Right hindlimb (tissue), 1 donor: ENCODE measurements at regions not wholly inside any gene's neighbourhood (a gene's known extent, or its start where the extent isn't known, plus 50 kb on each side); places are given as distances from the start of the nearest gene placed in this dataset.

ENCODE experiments used
- DNase-seq: peaks from one replicate; pipeline ENCODE4 v3.0.0-alpha.2; 2018

DNA sequence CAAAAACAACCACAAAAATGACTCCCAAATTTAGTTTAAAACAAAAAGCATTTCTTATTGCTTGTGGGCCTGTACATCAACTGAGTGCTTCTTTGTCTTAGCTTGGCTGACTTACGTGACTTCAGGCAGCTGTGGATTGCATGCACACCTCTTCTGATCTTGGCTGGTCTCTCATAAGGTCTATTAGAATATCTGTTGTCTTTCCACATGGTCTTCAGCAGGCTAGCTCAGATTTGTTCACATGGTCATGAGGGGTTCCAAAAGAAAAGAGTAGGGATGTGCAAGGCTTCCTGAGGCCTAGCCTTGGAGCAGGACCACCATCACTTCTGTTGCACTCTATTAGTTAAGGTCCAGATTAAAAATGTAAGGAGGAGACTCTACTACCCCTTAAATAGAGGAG lies 120.1 kb downstream of the LRRC70 start:
- DNase-seq: no peak

DNA sequence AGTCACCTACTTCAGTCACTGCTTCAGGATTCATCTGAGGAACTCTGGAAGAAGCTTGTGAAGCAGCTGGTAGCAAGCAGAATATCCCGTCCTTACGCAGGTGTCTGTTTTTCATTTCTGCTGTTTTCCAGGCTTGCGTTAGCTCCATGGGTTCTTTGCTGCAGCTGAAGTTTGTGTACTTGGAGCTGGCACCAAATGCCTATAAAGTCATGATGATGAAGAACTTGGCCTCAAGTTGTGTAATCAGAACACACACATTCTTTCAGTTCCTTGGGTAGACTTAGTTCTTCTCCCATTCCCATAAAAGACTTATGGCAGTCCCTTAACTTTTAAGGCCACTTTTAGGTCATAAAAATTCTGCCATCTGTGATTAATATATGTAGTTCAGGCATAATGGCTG lies 116.7 kb downstream of the LRRC70 start:
- DNase-seq: no peak

DNA sequence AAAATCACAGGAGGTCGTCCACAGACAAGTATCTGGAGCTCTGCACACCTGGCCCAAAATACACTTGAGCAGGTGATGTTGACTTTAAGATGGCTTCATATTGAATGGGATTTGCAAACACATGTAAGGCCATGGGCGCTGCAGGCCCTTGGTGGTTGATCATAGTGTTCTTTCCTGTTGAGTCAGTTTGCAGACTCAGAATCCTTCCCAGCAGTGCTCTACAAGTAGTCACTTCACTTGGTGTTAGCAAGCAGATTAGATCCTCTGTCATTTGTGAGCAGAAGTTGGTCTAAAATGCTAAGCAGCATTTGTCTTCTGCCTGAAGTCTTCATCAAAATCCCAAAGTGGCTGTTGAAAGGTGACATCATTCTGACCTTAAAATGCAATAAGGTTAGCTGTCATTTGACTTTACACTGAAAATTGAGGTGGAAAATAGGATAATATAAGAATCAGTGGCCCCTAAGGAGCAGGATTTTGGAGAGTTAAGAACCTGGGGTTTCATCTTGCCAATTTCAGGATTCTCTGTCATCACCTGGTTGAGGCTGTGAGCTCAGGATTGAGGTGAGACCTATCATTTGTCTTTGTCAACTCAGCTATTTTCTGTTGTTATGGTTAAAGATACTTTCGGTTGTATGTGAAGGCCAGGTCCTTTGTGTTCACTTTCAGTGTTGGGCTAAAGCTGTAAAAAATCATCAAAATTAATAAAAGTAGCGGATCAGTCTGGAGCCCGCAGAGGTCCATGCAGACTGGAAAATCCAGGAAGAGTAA lies 114.5 kb downstream of the LRRC70 start:
- DNase-seq: no peak

DNA sequence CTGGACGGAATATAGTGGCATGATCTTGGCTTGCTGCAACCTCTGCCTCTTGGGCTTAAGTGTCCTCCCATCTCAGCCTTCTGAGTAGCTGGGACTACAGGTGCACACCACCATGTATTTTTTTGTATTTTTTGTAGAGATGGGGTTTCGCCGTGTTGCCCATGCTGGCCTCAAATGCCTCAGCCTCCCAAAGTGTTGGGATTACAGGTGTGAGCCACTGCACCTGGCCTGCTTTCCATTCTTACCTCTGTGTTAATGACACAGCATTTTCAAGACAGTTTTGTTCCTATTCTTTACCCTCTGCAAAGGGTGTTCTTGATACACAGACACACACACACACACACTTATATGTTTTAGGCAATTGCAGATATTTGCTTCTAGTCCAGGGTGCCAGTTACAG lies 113.3 kb downstream of the LRRC70 start:
- no peak for DNase-seq

DNA sequence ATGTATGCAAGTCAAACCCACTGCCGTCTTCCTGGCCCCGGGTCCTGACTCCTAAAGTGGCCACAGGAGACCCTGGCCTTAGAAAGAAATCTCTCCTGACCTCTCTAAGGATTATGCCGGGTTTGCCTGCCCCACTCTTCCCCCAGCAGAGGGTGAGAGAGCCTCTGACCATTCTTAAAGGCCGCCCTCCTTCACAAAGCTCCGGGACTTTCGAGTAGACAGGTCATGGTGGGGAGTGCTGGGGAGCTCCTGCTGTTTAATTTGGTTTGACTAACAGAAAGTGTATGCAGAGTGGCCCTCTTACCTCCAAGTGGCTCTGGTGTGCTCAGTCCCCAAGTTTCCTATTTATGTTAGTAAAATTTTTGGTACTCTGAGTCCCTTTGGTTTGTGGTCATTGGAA lies 111.8 kb downstream of the LRRC70 start:
- DNase-seq: no peak

DNA sequence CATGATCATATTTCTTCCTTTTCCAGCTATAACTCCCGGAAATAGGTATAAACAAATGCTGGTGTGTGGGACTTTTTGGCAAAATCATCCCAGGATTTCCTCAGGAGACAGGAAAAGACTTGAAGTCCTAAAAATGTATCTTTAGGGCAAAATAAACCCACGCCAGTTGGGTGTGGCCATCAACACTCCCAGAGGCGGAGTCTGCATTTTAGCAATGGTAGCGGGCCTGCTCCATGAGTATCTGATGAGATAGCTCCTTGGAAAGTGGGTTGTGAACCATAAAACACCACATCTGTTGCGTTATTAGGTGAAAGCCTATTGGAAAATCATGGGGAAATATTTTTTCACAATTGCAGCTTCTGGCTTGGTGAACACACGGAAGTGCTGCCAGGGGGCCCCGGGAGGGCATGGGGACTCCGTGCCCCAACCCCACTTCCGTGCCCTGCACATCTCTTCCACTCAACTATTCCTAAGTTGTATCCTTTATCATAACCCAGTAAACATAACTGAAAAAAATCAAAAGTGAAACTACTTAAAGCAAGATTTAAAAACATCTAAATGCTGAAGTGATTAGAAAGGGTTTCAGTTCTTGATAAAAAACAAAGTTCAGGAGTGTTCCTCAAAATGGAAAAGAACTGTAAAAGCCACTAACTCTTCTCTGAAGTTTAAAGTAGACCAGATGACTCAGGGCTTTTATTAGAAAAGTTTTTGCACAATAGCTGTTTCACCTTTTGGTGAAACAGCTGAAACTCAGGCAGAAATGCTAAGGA lies 111.2 kb downstream of the LRRC70 start:
- DNase-seq: no peak

DNA sequence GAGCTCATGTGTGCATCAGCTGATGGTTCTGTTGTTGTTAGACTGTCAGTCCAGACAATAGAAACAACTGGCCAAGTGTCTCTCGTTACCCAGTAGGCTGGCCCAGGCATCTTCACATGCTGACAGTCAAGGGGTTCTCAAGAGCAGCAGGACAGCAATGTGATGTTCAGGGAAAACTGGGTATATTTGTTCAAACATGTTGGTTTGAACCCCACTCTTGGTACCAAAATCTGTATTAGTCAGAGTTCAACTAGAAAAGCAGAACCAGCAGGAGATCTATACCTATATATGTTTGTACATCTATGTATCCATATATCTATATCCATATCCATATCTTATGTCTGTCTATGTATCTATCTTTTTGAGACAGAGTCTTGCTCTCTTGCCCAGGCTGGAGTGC lies 108.1 kb downstream of the LRRC70 start:
- no peak for DNase-seq

DNA sequence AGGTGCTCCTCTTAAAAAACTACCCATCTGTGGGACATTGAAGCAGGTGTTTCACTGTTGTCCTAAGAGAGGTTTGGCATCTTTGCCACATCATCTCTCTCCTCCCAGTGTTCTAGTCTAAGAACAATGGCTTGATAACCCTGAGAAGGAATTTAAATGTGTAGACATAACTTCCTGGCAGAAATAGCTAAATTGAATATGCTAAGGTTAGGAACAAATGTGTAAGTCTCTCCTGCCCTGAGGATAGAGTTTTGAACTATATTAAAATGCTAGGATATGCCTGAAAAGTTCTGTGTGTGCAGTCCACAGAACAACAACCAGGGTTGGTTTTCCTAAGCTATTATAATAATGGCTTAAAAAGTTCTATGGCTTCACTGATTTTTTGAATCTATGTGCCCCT lies 106.6 kb downstream of the LRRC70 start:
- no peak for DNase-seq

DNA sequence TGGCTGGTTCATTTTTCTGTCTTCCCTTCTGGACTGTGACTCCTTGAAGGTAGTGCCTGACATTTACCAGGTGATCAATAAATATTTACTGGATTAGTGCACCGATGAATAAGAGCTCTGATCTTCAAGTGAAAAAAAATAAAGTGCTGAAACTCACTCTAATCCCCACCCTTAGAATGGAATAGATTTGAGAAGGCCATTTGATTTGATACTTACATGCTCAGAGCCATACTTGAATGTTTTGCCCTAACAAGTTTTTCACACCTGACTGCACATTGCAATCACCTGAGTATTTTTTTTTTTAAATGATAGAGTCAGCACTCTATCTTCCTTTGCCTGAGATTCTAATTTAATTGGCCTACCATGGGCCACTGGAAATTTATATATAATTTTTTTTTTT lies 105.7 kb downstream of the LRRC70 start:
- no peak for DNase-seq

DNA sequence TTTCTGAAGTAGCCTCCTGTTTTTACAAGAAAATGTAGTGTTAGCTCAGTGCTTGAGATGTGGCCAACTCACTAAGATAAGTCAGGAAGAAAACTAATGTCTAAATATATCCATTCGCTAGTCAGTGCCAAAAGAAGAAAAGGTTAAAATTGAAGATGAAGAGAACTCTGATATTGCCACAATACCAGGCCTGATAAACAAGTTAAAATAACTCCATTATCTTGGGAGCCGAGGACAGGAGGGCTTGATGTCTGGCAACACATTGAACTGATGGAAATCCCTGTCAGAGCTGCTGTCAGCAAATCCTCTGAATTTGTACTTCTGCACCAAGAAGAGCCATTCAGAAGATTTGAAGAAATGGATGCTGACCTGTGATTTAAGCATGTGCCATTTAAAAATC lies 103.4 kb downstream of the LRRC70 start:
- no peak for DNase-seq

DNA sequence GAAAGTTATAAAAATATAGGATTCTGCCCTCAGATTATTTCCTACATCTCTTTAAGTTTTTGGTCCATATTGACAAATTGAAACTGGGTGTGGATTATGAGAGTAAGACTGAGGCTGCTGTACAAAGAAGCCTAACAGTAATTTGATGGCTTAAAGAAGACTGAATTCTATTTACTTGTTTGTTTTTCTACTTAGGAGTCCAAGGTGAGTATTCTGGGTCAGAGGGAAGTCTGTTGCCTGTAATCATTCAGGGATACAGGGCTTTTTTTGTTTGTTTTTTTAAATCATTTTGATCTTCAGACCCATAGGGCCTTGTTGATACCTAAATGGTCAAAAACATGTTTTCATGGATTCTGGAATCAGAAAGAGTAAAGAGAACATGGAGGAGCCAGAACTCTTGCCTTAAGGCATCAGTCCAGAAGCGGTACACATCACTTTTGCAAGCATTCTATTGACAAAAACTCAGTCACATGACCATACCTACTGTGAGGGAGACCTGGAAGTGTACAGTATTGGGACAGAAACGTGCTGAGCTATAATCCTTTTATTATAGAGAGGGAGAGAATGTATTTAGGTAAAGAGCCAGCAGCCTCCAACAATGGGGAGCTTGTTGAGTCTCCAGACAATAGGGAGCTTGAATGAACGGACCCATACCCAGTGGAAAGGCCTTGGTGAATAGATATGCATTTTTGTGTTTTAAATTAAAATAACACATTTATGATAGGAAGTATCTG lies 102.7 kb downstream of the LRRC70 start:
- DNase-seq: no peak

DNA sequence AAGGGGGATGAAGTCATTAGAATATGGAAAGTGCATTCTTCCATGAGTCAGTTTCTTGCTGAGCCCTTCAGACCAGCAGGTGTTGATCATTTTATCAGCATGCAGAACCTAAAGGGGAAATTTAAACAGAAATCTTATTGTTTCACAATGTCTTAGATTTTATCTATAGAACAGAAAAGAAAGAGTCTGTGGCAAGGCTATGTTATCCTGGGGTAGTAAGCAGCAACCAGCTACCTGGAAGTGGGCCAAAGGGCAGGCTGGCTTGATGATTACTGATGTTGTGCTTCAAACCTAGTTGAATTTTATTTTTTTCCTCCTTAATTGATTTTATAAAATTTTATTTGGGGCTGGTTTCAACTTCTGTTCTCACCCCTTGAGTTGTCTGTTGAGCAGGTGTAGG lies 101.5 kb downstream of the LRRC70 start:
- DNase-seq: no peak
